NCI-H1105 (cell line): ENCODE measurements at regions not wholly inside any gene's neighbourhood (a gene's known extent, or its start where the extent isn't known, plus 50 kb on each side); places are given as distances from the start of the nearest gene placed in this dataset.
A peak's percentile ranks its signal among the peaks of the same experiment; 100 is the strongest.

Experiments
- DNase-seq: peaks from one replicate; lab custom pipeline; 2025; lab: John Stamatoyannopoulos, UW

- DNase-seq: no peak
Measured at GRCh38 chr2:74735009-74735408, 81.0 kb downstream of the SEMA4F start.

GRCh38 chr2:74735564-74735963, 81.5 kb downstream of the SEMA4F start:
- DNase-seq: peak; percentile 75

GRCh38 chr2:74736589-74736988, 82.5 kb downstream of the SEMA4F start:
- DNase-seq: no peak

- no peak for DNase-seq
Measured at GRCh38 chr2:74738586-74738985, 84.5 kb downstream of the SEMA4F start.

- DNase-seq: no peak
Measured at GRCh38 chr2:74739129-74739528, 85.1 kb downstream of the SEMA4F start.

GRCh38 chr2:74739733-74740241, 85.7 kb downstream of the SEMA4F start:
- no peak for DNase-seq

GRCh38 chr2:74740395-74740740, 86.3 kb downstream of the SEMA4F start:
- no peak for DNase-seq

GRCh38 chr2:74740741-74741431, 86.8 kb downstream of the SEMA4F start:
- DNase-seq: no peak

GRCh38 chr2:74741629-74742028, 87.6 kb downstream of the SEMA4F start:
- no peak for DNase-seq

- no peak for DNase-seq
Measured at GRCh38 chr2:74742471-74742870, 88.4 kb downstream of the SEMA4F start.

- DNase-seq: no peak
Measured at GRCh38 chr2:74743039-74743438, 89.0 kb downstream of the SEMA4F start.

GRCh38 chr2:74743778-74744177, 89.7 kb downstream of the SEMA4F start:
- DNase-seq: no peak

- DNase-seq: no peak
Measured at GRCh38 chr2:74744731-74745515, 89.0 kb upstream of the HK2 start.

- DNase-seq: no peak
Measured at GRCh38 chr2:74745766-74746165, 88.2 kb upstream of the HK2 start.

- no peak for DNase-seq
Measured at GRCh38 chr2:74746480-74746879, 87.4 kb upstream of the HK2 start.

- no peak for DNase-seq
Measured at GRCh38 chr2:74747411-74748080, 86.4 kb upstream of the HK2 start.

- DNase-seq: no peak
Measured at GRCh38 chr2:74748665-74749064, 85.3 kb upstream of the HK2 start.

GRCh38 chr2:74749432-74749831, 84.5 kb upstream of the HK2 start:
- no peak for DNase-seq

- DNase-seq: no peak
Measured at GRCh38 chr2:74751981-74752851, 81.7 kb upstream of the HK2 start.

GRCh38 chr2:74755386-74755785, 78.5 kb upstream of the HK2 start:
- no peak for DNase-seq

GRCh38 chr2:74756356-74756890, 77.5 kb upstream of the HK2 start:
- no peak for DNase-seq

- no peak for DNase-seq
Measured at GRCh38 chr2:74759986-74760385, 73.9 kb upstream of the HK2 start.
